Fibroblast of lung (primary cell): ENCODE measurements at regions not wholly inside any gene's neighbourhood (a gene's known extent, or its start where the extent isn't known, plus 50 kb on each side); places are given as distances from the start of the nearest gene placed in this dataset.
A peak's percentile ranks its signal among the peaks of the same experiment; 100 is the strongest.

ENCODE experiments used
- DNase-seq, 2 donors: peaks; one replicate each; pipeline versions ENCODE4 v3.0.0 to v3.0.0-alpha.2; 2010; ENCODE audit warnings: low read depth in 2 of 2
- H2AFZ ChIP-seq: 2 replicates; pipeline ENCODE4 v1.5.1; 2012; ENCODE audit warnings: low read length, control low read depth, inconsistent platforms
- H3K27ac ChIP-seq: 2 replicates; pipeline ENCODE4 v1.5.1; 2011; ENCODE audit warnings: low read length, control low read depth; ENCODE audit not compliant: insufficient read depth
- H3K27me3 ChIP-seq: 2 replicates; pipeline ENCODE4 v1.5.1; 2011; ENCODE audit warnings: mild to moderate bottlenecking, low read length; ENCODE audit not compliant: control insufficient read depth, insufficient read depth
- H3K36me3 ChIP-seq: 2 replicates; pipeline ENCODE4 v1.5.1; 2011; ENCODE audit warnings: low read length; ENCODE audit not compliant: control insufficient read depth, insufficient read depth
- H3K4me1 ChIP-seq: 2 replicates; pipeline ENCODE4 v1.5.1; 2011; ENCODE audit warnings: low read length; ENCODE audit not compliant: control insufficient read depth, insufficient read depth; ENCODE audit errors: extremely low read depth
- H3K4me2 ChIP-seq: 2 replicates; pipeline ENCODE4 v1.5.1; 2011; ENCODE audit warnings: low read length, control low read depth; ENCODE audit not compliant: insufficient read depth; ENCODE audit errors: extremely low read depth
- H3K4me3 ChIP-seq, 4 experiments: fragments of 200-600 bp in 1 of 4; sonication (generic) in 1 of 4; replicated peaks in 1 of 4; 2 replicates each; pipeline ENCODE4 v1.5.1; 2011 to 2016; ENCODE audit warnings: low read length in 4 of 4, low read depth in 3 of 4, mild to moderate bottlenecking in 3 of 4, control low read depth in 2 of 4, inconsistent platforms in 1 of 4, mixed read lengths in 1 of 4; ENCODE audit not compliant: insufficient read depth in 1 of 4; ENCODE audit errors: control extremely low read depth in 1 of 4
- H3K79me2 ChIP-seq: 2 replicates; pipeline ENCODE4 v1.5.1; 2012; ENCODE audit warnings: mild to moderate bottlenecking, low read length, inconsistent platforms; ENCODE audit not compliant: control insufficient read depth, insufficient read depth
- H3K9ac ChIP-seq: 2 replicates; pipeline ENCODE4 v1.5.1; 2011; ENCODE audit warnings: mild to moderate bottlenecking, low read length, control low read depth; ENCODE audit not compliant: insufficient read depth
- H3K9me3 ChIP-seq: 2 replicates; pipeline ENCODE4 v1.5.1; 2012; ENCODE audit warnings: low read depth, low read length; ENCODE audit not compliant: control insufficient read depth, insufficient read depth
- H4K20me1 ChIP-seq: 2 replicates; pipeline ENCODE4 v1.5.1; 2011; ENCODE audit warnings: low read length; ENCODE audit not compliant: control insufficient read depth, insufficient read depth; ENCODE audit errors: extremely low read depth
- CTCF ChIP-seq, 2 donors: IDR thresholded peaks in 1 of 2; conservative IDR thresholded peaks in 1 of 2; 1 replicate in 1 of 2; 2 replicates in 1 of 2; pipeline ENCODE4 v1.5.1; 2011 to 2012; ENCODE audit warnings: low read length in 2 of 2, control low read depth in 1 of 2, inconsistent platforms in 1 of 2, low read depth in 1 of 2, mild to moderate bottlenecking in 1 of 2
- EZH2 ChIP-seq: IDR thresholded peaks from 2 replicates; pipeline ENCODE4 v1.5.1; 2012; ENCODE audit warnings: low read length, control low read depth, mild to moderate bottlenecking; ENCODE audit errors: missing control alignments

- Histone ChIP-seq H4K20me1 (no peaks in the 10 kb centered on the region), H3K36me3 (no peaks in the 10 kb centered on the region), H3K4me2 (no peak overlapping the region), H3K9ac (no peak overlapping the region), H3K9me3 (no peaks in the 10 kb centered on the region), H3K4me1 (no peaks in the 10 kb centered on the region), H2AFZ (no peak overlapping the region), H3K79me2 (no peaks in the 10 kb centered on the region), H3K27ac (no peak overlapping the region), H3K27me3 (no peaks in the 10 kb centered on the region), H3K4me3 (no peak overlapping the region)
- TF ChIP-seq EZH2 (no peak), CTCF (conservative IDR thresholded peaks at IDR 0.05 in 1 of 2, IDR thresholded peaks at IDR 0.05 in 1 of 2; ENCODE audit: low read depth in 1 of 2, low read length in 2 of 2) (no peak)
- DNase-seq: no peak
Observed at GRCh38 chr6:137415834-137416190, 78.4 kb downstream of the OLIG3 start.

GRCh38 chr6:137415127-137415833, 78.9 kb downstream of the OLIG3 start:
- DNase-seq: peak; percentile 58 to 76
- peak overlapping the region; percentile 37 to 72 (median 58) for H3K4me3 ChIP-seq
- H4K20me1 ChIP-seq: no peaks in the 10 kb centered on the region
- no peaks in the 10 kb centered on the region for H3K79me2 ChIP-seq
- H3K9me3 ChIP-seq: no peaks in the 10 kb centered on the region
- no peaks in the 10 kb centered on the region for H3K4me1 ChIP-seq
- H3K27me3 ChIP-seq: no peaks in the 10 kb centered on the region
- peak overlapping the region; percentile 97 for H2AFZ ChIP-seq
- peak overlapping the region; percentile 100 for H3K4me2 ChIP-seq
- peak overlapping the region; percentile 39 for H3K9ac ChIP-seq
- peak overlapping the region; percentile 72 for H3K27ac ChIP-seq
- H3K36me3 ChIP-seq: no peaks in the 10 kb centered on the region
- TF ChIP-seq CTCF (conservative IDR thresholded peaks at IDR 0.05 in 1 of 2, IDR thresholded peaks at IDR 0.05 in 1 of 2; ENCODE audit: low read depth in 1 of 2, low read length in 2 of 2) (peak; percentile 87 to 91), EZH2 (no peak)

- H3K27me3 ChIP-seq: no peaks in the 10 kb centered on the region
- no peaks in the 10 kb centered on the region for H3K4me1 ChIP-seq
- no peak overlapping the region for H3K4me2 ChIP-seq
- H3K79me2 ChIP-seq: no peaks in the 10 kb centered on the region
- H3K27ac ChIP-seq: no peak overlapping the region
- H3K36me3 ChIP-seq: no peaks in the 10 kb centered on the region
- no peak overlapping the region for H3K9ac ChIP-seq
- peak overlapping the region in 1 of 4 experiments; percentile 58 for H3K4me3 ChIP-seq
- no peak for DNase-seq
- no peak overlapping the region for H2AFZ ChIP-seq
- no peaks in the 10 kb centered on the region for H3K9me3 ChIP-seq
- H4K20me1 ChIP-seq: no peaks in the 10 kb centered on the region
- no peak for TF ChIP-seq CTCF (conservative IDR thresholded peaks at IDR 0.05 in 1 of 2, IDR thresholded peaks at IDR 0.05 in 1 of 2; ENCODE audit: low read depth in 1 of 2, low read length in 2 of 2)
- no peak for TF ChIP-seq EZH2
Observed at GRCh38 chr6:137414599-137414998, 79.6 kb downstream of the OLIG3 start.
